ENCODE measurements at regions not wholly inside any gene's neighbourhood (a gene's known extent, or its start where the extent isn't known, plus 50 kb on each side); places are given as distances from the start of the nearest gene placed in this dataset.

DNA sequence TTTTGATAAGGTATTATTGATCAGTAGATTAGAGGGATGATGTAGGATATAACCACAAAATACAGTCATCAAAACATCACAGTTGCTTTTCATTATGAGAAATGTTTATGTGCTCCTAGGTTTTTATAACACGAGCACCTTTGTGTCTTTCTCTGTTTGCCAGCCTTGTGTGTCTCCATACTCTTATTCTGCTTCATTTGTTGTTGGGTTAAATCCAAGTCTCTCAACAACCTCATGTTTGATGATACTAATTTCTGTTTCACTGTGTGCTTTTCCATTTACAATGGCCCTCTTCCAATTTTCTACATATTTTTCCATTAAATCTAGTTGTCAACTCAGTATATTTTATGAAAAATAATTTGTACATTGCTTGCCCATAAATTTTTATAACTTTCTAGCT lies 107.7 kb upstream of the POU2AF2 start:
- DNase-seq, result peak; percentile 98

DNA sequence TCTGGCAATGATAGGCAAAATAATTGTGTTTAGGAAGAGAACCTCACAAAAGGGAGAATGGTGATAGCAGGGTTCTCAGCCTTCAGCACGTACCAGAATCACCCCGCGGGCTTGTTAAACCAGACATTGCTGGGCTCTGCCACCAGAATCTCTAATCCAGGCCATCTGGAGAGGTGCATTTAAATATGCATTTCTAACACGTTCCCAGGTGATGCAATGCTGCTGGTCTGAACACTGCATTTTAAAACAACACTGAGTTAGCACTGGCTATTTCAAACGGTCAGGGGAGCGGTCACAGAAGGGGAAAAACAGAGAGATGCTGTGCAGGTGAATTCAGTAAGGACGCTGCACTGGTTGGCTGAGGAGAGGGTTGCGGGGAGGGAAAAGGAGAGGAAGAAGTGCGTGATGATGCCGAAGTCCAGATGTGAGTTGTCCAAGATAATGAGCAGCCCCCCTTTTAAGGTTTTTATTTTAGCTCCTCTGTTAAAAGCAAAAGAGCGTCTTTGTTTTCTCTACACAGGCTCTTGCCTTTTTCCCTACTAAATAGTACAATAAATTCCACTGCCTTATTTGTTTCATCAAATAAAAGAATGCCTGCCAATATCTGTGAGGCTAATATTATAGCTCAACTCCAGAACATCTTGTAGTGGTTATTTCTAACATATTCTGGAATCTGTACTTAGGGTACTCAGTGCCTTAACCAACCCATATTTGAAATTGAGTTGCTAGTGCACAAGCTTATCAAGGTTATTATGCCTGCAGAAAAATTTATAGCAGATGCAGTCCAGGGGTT lies 109.6 kb upstream of the POU2AF2 start:
- DNase-seq, result no peak

DNA sequence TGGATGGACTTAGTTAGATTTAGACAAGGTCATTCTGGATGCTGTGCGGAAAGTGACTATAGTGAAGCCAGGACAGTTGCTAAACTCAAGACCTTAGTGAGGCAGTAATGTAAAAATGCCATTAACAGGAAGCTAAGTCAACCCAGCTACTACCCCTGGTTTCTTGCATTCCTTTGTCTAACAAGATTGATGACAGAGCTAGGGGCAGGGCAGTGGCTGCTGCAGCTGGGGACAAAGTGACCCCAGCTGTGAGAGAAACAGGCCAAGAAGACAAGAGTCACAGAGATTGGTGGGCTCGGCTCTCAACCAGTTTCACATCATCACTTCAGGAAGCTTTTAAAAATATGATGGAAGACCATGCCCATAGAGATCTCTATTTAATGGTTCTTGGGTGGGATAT lies 110.4 kb upstream of the POU2AF2 start:
- no peak for DNase-seq

DNA sequence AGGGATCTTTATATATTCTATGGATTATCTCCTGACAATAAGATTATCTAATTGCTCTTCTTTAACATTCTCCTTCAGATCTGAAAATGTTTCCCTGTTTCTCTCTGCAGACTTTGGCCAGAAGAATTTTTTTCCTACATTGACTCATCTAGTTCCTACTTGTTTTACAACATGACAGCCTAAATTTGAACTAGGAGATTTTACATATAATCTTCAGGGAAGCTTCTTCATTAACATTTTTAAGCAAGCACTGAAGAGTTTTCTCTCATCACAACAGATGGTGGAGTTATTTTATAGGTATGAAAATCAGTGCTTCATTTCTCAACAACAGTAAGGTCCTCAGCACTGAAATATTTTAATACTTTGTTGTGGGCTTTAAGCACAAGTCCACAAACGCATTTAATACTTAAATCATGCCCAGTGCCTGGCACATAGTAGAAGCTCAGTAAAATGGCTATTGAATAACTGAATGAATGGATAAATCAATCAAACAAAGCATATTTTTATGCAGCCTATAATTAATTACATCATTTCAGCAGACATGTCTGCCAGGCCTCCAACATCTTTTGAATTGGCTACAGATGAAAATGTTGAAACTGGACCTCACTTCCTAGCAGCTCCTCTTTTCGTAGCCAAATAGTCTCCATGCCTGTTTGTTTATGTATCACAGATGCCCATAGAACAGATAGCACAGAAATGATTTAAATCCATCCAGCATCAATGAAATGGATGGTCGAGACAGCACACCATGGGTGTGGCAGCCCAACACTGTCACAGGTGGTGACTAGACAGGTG lies 117.3 kb upstream of the POU2AF2 start:
- DNase-seq, result no peak

- peak; percentile 21 for DNase-seq
These were observed 120.8 kb upstream of the POU2AF2 start for GRCh38 chr11:111124724-111125123.

- no peak for DNase-seq
These were observed 121.8 kb upstream of the POU2AF2 start for GRCh38 chr11:111123463-111124398.

- DNase-seq, result no peak
These were observed 124.7 kb upstream of the POU2AF2 start for GRCh38 chr11:111120696-111121302.

DNA sequence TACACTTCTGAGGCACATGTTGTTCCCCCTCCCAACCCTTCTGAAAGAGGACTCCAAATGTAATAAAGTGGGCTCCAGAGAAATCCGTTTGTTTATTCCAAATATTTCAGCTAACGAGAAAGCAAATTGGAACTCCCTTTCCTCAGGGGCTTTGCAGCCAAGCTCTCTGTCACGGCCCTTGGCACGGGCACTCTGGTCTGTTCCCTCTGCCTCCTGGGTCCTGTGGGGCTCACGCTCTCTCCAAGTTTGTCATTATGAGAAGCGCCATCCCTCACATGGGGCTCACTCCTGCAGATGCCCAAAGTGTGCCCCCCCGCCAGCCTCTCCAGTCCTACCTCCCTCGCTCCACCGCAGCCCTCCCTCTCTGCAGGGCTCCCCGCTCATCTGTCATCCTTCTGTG lies 125.4 kb upstream of the POU2AF2 start:
- no peak for DNase-seq

DNA sequence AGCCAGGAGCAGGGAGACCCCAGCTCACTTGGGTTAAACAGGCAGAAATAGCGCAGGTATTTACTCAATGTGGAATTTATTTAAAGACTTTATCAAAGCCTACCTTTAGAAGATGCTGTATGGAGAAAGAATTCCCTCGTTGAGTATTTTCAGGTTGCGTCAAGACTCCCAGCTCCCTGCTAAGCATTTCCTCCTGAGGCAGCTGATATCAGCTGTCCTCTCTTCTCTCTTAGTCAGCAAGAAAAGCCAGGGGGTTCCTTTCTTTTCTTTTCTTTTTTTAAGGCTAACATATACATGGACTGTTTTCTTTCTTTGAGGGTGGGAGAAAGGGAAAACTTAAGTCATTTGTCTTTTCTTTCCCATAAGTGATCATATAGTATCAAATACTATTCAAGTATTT lies 125.8 kb upstream of the POU2AF2 start:
- no peak for DNase-seq

- no peak for DNase-seq
These were observed 129.6 kb upstream of the POU2AF2 start for GRCh38 chr11:111115890-111116289.

GRCh38 chr11:111114091-111114490 lies 131.4 kb upstream of the POU2AF2 start:
- DNase-seq, result no peak

- no peak for DNase-seq
These were observed 132.9 kb upstream of the POU2AF2 start for GRCh38 chr11:111112614-111113013.

DNA sequence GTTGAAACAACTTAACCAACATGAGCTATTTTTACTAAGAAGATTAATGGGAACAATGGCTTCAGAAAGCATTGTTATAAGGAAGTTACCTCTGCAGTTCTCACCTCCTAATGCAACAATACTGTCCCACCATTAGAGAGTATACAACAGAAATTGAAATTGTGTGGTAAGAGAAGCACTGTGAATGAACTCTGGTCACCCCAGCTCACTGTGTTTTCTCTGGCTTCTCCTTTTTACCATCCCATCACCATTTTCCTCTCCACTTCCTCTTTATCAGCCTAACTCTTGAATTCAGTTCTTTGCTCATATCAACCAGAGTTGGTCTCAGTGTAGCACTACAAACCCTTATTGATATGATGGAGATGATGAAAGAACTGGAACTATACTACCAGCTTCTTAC lies 138.0 kb upstream of the POU2AF2 start:
- no peak for DNase-seq

DNA sequence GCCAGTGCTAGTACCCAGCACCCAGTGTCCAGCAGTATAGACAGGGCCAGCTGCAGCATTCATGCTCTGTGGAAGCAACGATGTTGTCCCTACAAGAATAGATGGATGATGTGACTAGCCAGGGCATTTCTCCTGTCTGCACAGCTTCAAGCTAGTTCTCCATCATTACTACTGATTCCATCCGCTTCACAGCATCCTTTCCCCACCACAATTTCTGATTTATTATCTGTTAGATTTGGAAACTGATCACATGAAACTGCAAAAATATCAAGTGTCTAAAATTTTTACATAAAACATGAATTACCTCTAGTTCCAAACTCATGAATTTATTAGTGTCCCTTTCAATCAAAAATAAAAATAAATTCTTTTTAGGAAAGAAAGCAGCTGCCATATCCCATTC lies 138.9 kb upstream of the POU2AF2 start:
- DNase-seq, result no peak

DNA sequence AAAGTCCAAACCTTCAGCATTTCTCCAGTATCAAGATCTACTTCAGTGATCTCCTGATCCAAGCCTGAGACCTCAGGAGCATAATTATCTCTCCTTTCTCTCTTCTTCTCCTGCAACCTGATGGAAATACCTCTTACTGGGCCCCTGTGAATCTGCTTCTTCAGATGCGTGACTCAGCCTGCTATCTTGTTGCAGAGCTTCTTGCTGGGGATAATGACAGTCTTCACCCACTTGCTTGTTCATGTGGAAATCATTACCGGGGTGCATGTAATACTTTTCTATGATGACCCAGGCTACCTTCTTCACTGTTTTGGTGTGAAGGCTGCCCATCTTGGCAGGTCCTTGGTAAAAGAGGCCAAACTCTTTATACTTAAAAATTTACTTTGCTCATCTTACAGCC lies 140.0 kb upstream of the POU2AF2 start:
- DNase-seq, result no peak

DNA sequence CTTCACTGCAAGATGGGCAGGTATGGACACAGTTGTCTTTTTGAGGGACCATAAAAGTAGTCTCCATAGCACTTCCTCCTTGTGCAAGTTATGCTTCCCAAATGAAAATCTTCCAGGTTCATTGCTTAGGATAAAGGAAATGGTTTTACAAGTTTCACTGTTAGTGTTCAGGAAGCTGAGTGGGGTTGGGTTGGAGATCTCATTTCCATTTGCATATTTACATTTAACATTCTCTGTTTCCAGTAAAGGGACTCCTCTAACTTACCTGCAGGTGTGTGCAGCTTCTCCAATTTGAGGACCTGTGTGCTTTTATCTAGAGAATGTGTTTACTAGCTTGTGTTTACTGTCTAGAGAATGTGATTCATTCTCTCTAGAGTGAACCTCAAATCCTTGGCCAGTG lies 141.3 kb upstream of the POU2AF2 start:
- no peak for DNase-seq

DNA sequence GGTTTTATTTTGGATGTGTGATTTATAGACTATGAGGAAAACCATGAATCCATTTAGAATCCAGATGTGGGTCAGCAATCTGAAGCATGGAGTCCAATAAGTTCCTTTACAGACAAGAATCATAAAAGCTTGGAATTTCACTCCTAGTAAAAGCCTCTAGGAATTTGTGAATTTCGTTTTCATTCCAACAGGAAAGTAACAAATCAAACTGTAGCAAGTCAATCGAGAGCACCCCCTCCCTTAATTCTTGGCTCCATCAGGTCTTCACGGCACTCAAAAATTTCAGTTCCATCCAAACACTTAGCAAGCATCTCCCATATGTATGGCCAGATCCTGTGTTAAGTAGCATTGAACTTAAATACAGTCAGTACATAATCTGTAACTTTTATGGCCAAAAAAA lies 143.6 kb upstream of the POU2AF2 start:
- DNase-seq, result no peak

GRCh38 chr11:111099028-111099713 lies 146.4 kb upstream of the POU2AF2 start:
- no peak for DNase-seq

DNA sequence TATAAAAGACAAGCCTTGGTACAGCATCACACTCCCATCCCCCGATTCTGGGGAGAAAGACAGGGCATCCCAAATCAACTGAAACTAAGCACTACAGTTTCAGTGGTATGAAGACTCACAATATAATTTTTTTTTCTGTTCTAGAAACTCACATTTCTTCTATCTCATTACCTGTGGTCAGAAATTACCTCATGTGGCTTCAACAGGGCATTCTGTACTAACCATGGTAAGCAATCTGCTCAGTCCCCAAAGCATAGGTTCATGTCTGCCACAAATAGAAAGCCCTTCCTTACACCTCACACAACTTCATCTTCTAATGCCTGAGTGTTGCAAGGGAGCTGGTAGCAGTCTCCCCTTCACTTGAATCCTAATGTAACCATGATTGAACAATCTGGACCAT lies 147.4 kb upstream of the POU2AF2 start:
- no peak for DNase-seq

- no peak for DNase-seq
These were observed 148.3 kb upstream of the POU2AF2 start for GRCh38 chr11:111097191-111097590.

DNA sequence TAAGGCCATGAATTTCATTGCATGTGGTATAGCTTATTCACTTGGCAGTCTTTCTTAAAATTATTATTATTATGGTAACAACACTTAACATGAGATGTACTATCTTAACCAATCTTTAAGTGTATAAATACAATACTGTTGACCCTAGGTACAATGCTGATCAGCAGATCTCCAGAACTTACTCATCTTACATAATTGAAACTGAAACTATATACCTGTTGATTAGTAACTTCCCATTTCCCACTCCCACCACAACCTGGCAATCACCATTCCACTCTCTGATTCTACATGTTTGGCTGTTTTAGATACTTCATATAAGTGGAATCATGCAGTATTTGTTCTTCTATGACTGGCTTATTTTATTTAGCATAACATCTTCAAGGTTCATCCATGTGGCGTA lies 150.2 kb upstream of the POU2AF2 start:
- no peak for DNase-seq

GRCh38 chr11:111093061-111093460 lies 152.5 kb upstream of the POU2AF2 start:
- peak; percentile 23 for DNase-seq
